Loucy (cell line): ENCODE measurements at regions not wholly inside any gene's neighbourhood (a gene's known extent, or its start where the extent isn't known, plus 50 kb on each side); places are given as distances from the start of the nearest gene placed in this dataset.

ENCODE experiments used
- H2AFZ ChIP-seq: fragments of 200-600 bp; sonication (generic); 2 replicates; pipeline ENCODE4 v1.6.0; 2016; ENCODE audit warnings: antibody characterized with exemption, mild to moderate bottlenecking, low read length, moderate library complexity
- H3F3A ChIP-seq: fragments of 200-600 bp; 2 replicates; pipeline ENCODE4 v1.6.0; 2016; ENCODE audit warnings: antibody characterized with exemption, low read depth, mild to moderate bottlenecking
- H3K27me3 ChIP-seq: fragments of 200-600 bp; sonication (generic); 2 replicates; pipeline ENCODE4 v1.6.1; 2014; ENCODE audit warnings: low read length, mild to moderate bottlenecking; ENCODE audit not compliant: insufficient read depth, poor library complexity, severe bottlenecking
- H3K36me3 ChIP-seq: fragments of 200-600 bp; sonication (generic); 2 replicates; pipeline ENCODE4 v1.6.1; 2016; ENCODE audit warnings: low read length; ENCODE audit not compliant: insufficient read depth
- H3K4me1 ChIP-seq: fragments of 200-600 bp; sonication (generic); 2 replicates; pipeline ENCODE4 v1.5.1; 2014; ENCODE audit warnings: low read length, mild to moderate bottlenecking; ENCODE audit not compliant: insufficient read depth, poor library complexity, severe bottlenecking
- H3K4me2 ChIP-seq: fragments of 200-600 bp; sonication (generic); 2 replicates; pipeline ENCODE4 v1.6.0; 2014; ENCODE audit warnings: antibody characterized with exemption, low read length, low read depth, mild to moderate bottlenecking; ENCODE audit not compliant: poor library complexity, severe bottlenecking
- H3K4me3 ChIP-seq: fragments of 200-600 bp; sonication (generic); 2 replicates; pipeline ENCODE4 v1.5.1; 2014; ENCODE audit warnings: low read length, mild to moderate bottlenecking, mixed read lengths; ENCODE audit not compliant: poor library complexity, severe bottlenecking
- H3K79me2 ChIP-seq: fragments of 200-600 bp; sonication (generic); 2 replicates; pipeline ENCODE4 v1.6.1; 2014; ENCODE audit warnings: low read length; ENCODE audit not compliant: insufficient read depth
- H3K9ac ChIP-seq: fragments of 200-600 bp; sonication (generic); 2 replicates; pipeline ENCODE4 v1.6.0; 2014; ENCODE audit warnings: mild to moderate bottlenecking, low read depth, low read length, moderate library complexity; ENCODE audit not compliant: poor library complexity, severe bottlenecking
- H3K9me2 ChIP-seq: fragments of 200-600 bp; sonication (generic); replicated peaks from 2 replicates; pipeline ENCODE4 v1.6.1; 2016; ENCODE audit warnings: low read depth, low read length, mixed read lengths
- H3K9me3 ChIP-seq: fragments of 200-600 bp; sonication (generic); 2 replicates; pipeline ENCODE4 v1.6.1; 2014; ENCODE audit warnings: mild to moderate bottlenecking, antibody characterized with exemption, low read length, low read depth; ENCODE audit not compliant: insufficient read depth
- H4K20me1 ChIP-seq: fragments of 200-600 bp; sonication (generic); 2 replicates; pipeline ENCODE4 v1.6.0; 2014; ENCODE audit warnings: antibody characterized with exemption, low read length, mild to moderate bottlenecking; ENCODE audit not compliant: insufficient read depth, poor library complexity, severe bottlenecking
- EZH2phosphoT487 ChIP-seq: fragments of 200-600 bp; IDR thresholded peaks from 2 replicates; pipeline ENCODE4 v1.6.1; 2018; ENCODE audit warnings: antibody characterized with exemption, mild to moderate bottlenecking, moderate library complexity, borderline replicate concordance
- TF ChIP-seq, protein P1 (sequence below): fragments of 200-600 bp; sonication (generic); conservative IDR thresholded peaks from 2 replicates; pipeline ENCODE4 v1.5.1; 2014; ENCODE audit warnings: mild to moderate bottlenecking, antibody characterized with exemption, low read length

DNA sequence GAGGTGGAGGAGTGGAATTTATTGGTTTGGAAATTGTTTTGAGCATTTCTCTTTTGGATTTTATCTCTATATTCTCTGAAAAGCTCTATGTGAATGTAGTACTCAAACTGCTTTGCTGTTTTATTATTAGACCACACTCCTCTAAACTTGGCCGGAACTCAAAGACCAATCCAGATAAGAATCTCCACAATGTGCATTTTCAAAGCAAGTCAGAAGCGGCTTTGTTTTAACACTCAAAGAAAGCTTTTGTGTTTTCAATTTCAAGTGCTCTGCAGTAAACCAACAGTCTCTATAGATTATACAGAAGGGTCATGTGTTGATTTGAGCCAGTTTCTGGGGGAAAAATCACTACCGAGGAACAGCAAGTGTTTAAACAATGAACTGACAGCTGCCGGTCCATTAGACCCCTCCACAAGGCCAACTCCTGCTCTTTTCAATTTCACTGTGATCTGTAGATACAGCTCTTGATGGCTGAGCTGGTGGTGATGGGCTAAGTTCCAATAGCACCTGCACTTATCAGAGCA, 79.4 kb downstream of the FTHL17 start:
- Histone ChIP-seq H3K36me3 (no peaks in the 10 kb centered on the region), H3K4me3 (peak overlapping the region; percentile 45), H3K27me3 (no peaks in the 10 kb centered on the region), H3K9me3 (no peaks in the 10 kb centered on the region), H3K4me1 (peaks cover 68% of the 10 kb centered on the region), H3F3A (peaks cover 24% of the 10 kb centered on the region; the same call in 1 of the 2 replicates), H2AFZ (no peak overlapping the region), H4K20me1 (no peaks in the 10 kb centered on the region), H3K4me2 (peak overlapping the region; percentile 59), H3K9ac (peak overlapping the region; percentile 64), H3K9me2 (no peaks in the 10 kb centered on the region), H3K79me2 (no peaks in the 10 kb centered on the region)
- TF ChIP-seq EZH2phosphoT487, result no peak
- TF ChIP-seq, protein P1, sequence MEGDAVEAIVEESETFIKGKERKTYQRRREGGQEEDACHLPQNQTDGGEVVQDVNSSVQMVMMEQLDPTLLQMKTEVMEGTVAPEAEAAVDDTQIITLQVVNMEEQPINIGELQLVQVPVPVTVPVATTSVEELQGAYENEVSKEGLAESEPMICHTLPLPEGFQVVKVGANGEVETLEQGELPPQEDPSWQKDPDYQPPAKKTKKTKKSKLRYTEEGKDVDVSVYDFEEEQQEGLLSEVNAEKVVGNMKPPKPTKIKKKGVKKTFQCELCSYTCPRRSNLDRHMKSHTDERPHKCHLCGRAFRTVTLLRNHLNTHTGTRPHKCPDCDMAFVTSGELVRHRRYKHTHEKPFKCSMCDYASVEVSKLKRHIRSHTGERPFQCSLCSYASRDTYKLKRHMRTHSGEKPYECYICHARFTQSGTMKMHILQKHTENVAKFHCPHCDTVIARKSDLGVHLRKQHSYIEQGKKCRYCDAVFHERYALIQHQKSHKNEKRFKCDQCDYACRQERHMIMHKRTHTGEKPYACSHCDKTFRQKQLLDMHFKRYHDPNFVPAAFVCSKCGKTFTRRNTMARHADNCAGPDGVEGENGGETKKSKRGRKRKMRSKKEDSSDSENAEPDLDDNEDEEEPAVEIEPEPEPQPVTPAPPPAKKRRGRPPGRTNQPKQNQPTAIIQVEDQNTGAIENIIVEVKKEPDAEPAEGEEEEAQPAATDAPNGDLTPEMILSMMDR, result no peak

DNA sequence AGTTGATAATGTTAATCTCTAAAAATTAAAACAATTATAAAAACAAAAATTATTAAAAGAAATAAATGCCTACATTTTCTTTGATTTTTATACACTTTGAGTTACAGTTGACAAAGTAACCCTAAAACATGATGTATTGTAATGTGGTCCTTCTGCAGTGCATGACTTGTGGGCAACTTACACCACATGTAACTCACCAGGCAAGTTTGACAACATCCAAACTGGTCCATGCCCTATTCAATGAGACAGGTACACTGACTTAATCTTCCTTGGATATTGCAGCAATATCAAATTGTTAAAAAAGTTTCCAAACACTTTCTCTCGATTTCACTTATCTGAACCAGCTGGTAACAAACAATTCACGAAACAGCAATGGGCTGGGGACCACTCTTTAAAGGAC, 81.5 kb downstream of the FTHL17 start:
- no peaks in the 10 kb centered on the region for H3K9me2 ChIP-seq
- no peak for TF ChIP-seq EZH2phosphoT487
- TF ChIP-seq, protein P1, result no peak
- H3K4me2 ChIP-seq, result no peak overlapping the region
- no peaks in the 10 kb centered on the region for H4K20me1 ChIP-seq
- no peak overlapping the region for H2AFZ ChIP-seq
- peaks cover 49% of the 10 kb centered on the region for H3K4me1 ChIP-seq
- no peak overlapping the region for H3K9ac ChIP-seq
- H3K27me3 ChIP-seq, result no peaks in the 10 kb centered on the region
- no peaks in the 10 kb centered on the region for H3K79me2 ChIP-seq
- H3K9me3 ChIP-seq, result no peaks in the 10 kb centered on the region
- H3K4me3 ChIP-seq, result no peak overlapping the region
- no peaks in the 10 kb centered on the region for H3K36me3 ChIP-seq
- peaks cover 23% of the 10 kb centered on the region; the same call in 1 of the 2 replicates for H3F3A ChIP-seq

DNA sequence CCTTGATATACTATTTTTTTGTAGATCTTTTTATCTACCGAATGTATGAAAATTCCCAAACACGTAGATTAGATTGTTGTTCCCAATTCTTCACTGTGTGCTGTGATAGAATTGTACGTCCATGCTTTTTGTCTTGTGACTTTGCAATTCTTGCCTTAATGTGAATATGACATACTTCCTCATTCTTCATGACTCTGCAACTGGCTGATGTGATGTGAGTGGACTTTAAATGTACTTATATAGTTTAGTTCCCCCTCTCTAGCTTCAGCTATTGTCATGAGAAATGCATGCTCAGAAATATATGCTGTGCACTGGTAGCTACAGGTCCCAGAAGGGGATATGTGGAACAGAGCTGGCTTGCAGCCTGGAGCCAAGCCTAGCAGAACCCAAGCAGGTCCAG, 89.4 kb downstream of the FTHL17 start:
- no peak overlapping the region for H2AFZ ChIP-seq
- no peaks in the 10 kb centered on the region for H3K9me2 ChIP-seq
- H3K4me1 ChIP-seq, result peaks cover 3% of the 10 kb centered on the region
- no peaks in the 10 kb centered on the region for H3K27me3 ChIP-seq
- H4K20me1 ChIP-seq, result no peaks in the 10 kb centered on the region
- H3K4me3 ChIP-seq, result no peak overlapping the region
- no peaks in the 10 kb centered on the region for H3K9me3 ChIP-seq
- H3F3A ChIP-seq, result no peaks in the 10 kb centered on the region
- no peak for TF ChIP-seq EZH2phosphoT487
- TF ChIP-seq, protein P1, result no peak
- H3K36me3 ChIP-seq, result no peaks in the 10 kb centered on the region
- H3K9ac ChIP-seq, result no peak overlapping the region
- no peaks in the 10 kb centered on the region for H3K79me2 ChIP-seq
- no peak overlapping the region for H3K4me2 ChIP-seq
